Ovary (tissue), 3 donors: ENCODE measurements at regions not wholly inside any gene's neighbourhood (a gene's known extent, or its start where the extent isn't known, plus 50 kb on each side); places are given as distances from the start of the nearest gene placed in this dataset.

Experiments
- POLR2A ChIP-seq: fragments of 450-650 bp; IDR thresholded peaks from one replicate; pipeline ENCODE4 v1.6.1; 2017; ENCODE audit warnings: antibody characterized with exemption, mild to moderate bottlenecking, moderate library complexity
- TF ChIP-seq, protein P1 (sequence below), 3 donors: fragments of 450-650 bp in 2 of 3; fragments of 200-600 bp in 1 of 3; IDR thresholded peaks; one replicate each; pipeline versions ENCODE4 v1.5.1 to v1.8.0; 2016 to 2022; ENCODE audit warnings: antibody characterized with exemption in 3 of 3, mild to moderate bottlenecking in 1 of 3
- donor health status: DM: no; HTN: no; CAD: no.

DNA sequence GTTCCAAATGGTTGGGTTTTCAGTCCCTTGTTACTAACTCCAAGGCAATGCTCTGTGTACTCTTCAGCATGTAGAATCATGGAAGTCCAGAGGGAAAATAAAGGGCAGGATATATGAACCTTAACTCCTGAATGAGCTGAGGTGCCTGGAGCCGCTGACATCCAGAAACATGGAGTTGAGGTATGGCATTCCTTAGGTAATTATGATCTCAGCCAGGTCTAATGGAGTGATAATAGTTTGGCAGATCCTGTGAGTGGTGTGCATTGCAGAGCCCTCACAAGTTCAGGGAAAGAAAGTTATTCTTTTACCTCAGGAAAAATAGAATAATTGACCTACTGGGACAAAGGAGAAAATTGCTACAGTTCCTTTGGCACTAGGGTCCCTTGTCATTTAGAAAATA lies 369.1 kb downstream of the ZNF608 start:
- TF ChIP-seq, protein P1, sequence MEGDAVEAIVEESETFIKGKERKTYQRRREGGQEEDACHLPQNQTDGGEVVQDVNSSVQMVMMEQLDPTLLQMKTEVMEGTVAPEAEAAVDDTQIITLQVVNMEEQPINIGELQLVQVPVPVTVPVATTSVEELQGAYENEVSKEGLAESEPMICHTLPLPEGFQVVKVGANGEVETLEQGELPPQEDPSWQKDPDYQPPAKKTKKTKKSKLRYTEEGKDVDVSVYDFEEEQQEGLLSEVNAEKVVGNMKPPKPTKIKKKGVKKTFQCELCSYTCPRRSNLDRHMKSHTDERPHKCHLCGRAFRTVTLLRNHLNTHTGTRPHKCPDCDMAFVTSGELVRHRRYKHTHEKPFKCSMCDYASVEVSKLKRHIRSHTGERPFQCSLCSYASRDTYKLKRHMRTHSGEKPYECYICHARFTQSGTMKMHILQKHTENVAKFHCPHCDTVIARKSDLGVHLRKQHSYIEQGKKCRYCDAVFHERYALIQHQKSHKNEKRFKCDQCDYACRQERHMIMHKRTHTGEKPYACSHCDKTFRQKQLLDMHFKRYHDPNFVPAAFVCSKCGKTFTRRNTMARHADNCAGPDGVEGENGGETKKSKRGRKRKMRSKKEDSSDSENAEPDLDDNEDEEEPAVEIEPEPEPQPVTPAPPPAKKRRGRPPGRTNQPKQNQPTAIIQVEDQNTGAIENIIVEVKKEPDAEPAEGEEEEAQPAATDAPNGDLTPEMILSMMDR (IDR thresholded peaks at IDR 0.05), result no peak
- no peak for TF ChIP-seq POLR2A
